GM12892 (cell line): ENCODE measurements at regions not wholly inside any gene's neighbourhood (a gene's known extent, or its start where the extent isn't known, plus 50 kb on each side); places are given as distances from the start of the nearest gene placed in this dataset.

Experiments used
- POLR2A ChIP-seq: IDR thresholded peaks from 2 replicates; pipeline ENCODE4 v1.6.1; 2011; ENCODE audit warnings: low read depth, low read length, control low read depth
- POLR2AphosphoS5 ChIP-seq: IDR thresholded peaks from 2 replicates; pipeline ENCODE4 v1.6.1; 2011; ENCODE audit warnings: low read depth, low read length, control low read depth

DNA sequence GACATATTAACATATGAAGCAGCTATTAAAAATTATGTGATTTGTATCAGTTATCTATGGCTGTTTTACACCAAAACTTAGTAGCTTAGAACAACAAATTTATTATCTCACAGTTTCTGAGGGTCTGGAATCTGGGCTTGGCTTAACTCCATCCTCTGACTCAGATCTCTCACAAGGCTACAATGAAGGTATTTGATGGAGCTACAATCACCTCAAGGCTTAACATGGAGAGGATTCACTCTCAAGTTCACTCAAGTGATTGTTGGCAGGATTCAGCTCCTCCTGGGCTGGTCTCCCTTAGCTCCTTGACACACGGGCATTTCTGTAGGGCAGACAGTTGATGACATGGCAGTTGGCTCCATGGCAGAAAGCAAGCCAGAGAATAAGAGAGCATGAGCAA lies 133.0 kb upstream of the SLC14A2 start:
- TF ChIP-seq POLR2A: no peak
- no peak for TF ChIP-seq POLR2AphosphoS5
